HepG2 (cell line): ENCODE measurements at regions not wholly inside any gene's neighbourhood (a gene's known extent, or its start where the extent isn't known, plus 50 kb on each side); places are given as distances from the start of the nearest gene placed in this dataset.
"Not testable (repeated sequence)": the region's sequence is repeated elsewhere in the genome, so short reads cannot be mapped to it uniquely, and the experiment has no call there.

ENCODE experiments used
- CTCF ChIP-seq: sonication (generic); formaldehyde crosslinking; IDR thresholded peaks from 2 replicates; pipeline ENCODE4 v1.5.0; 2020; ENCODE audit warnings: mild to moderate bottlenecking, missing genetic modification reagents, moderate library complexity
- RAD21 ChIP-seq: fragments of 450-650 bp; formaldehyde crosslinking; IDR thresholded peaks from 2 replicates; pipeline ENCODE4 v1.5.0; 2020; ENCODE audit warnings: mild to moderate bottlenecking
- TCF7 ChIP-seq: sonication (generic); IDR thresholded peaks from 2 replicates; pipeline ENCODE4 v1.6.1; 2016; ENCODE audit warnings: antibody characterized with exemption, low read depth
- YY1 ChIP-seq: IDR thresholded peaks from 2 replicates; pipeline ENCODE4 v1.6.1; 2011; ENCODE audit warnings: low read length, low read depth, moderate library complexity, mild to moderate bottlenecking; ENCODE audit not compliant: insufficient read depth, insufficient replicate concordance
- ZNF20 ChIP-seq: sonication (generic); formaldehyde crosslinking; IDR thresholded peaks from 2 replicates; pipeline ENCODE4 v1.4.0; 2020; ENCODE audit warnings: mild to moderate bottlenecking, moderate library complexity, missing genetic modification reagents
- ZNF296 ChIP-seq: sonication (generic); formaldehyde crosslinking; conservative IDR thresholded peaks from 2 replicates; pipeline ENCODE4 v1.5.0; 2020; ENCODE audit warnings: mild to moderate bottlenecking, missing genetic modification reagents
- ZNF556 ChIP-seq: sonication (generic); formaldehyde crosslinking; IDR thresholded peaks from 2 replicates; pipeline ENCODE4 v1.4.0; 2020; ENCODE audit warnings: mild to moderate bottlenecking, missing genetic modification reagents, borderline replicate concordance
- TF ChIP-seq, protein P1 (sequence below): sonication (generic); formaldehyde crosslinking; IDR thresholded peaks from 2 replicates; pipeline ENCODE4 v1.4.0; 2020; ENCODE audit warnings: missing genetic modification reagents; ENCODE audit errors: not compliant biosample characterization

- not testable (repeated sequence) for TF ChIP-seq TCF7; CTCF (CRISPR knock-in tag); ZNF296; ZNF20 (CRISPR knock-in tag); RAD21 (CRISPR knock-in tag); YY1; ZNF556 (CRISPR knock-in tag)
- TF ChIP-seq, protein P1, sequence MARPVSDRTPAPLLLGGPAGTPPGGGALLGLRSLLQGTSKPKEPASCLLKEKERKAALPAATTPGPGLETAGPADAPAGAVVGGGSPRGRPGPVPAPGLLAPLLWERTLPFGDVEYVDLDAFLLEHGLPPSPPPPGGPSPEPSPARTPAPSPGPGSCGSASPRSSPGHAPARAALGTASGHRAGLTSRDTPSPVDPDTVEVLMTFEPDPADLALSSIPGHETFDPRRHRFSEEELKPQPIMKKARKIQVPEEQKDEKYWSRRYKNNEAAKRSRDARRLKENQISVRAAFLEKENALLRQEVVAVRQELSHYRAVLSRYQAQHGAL (CRISPR knock-in tag) = not testable (repeated sequence)
Observed at GRCh38 chr3:171922629-171923028, 79.5 kb downstream of the TMEM212 start.
